HG03571 (cell line): ENCODE measurements at regions not wholly inside any gene's neighbourhood (a gene's known extent, or its start where the extent isn't known, plus 50 kb on each side); places are given as distances from the start of the nearest gene placed in this dataset.

Source experiments
- ATAC-seq: cut with Tn5 transposase; IDR thresholded peaks from one replicate; pipeline ENCODE4 v1.9.1; 2021; ENCODE audit not compliant: unreplicated experiment

GRCh38 chr3:190722181-190722905 is 140.2 kb downstream of the GMNC start:
- no peak for ATAC-seq

GRCh38 chr3:190721330-190721729 is 141.2 kb downstream of the GMNC start:
- peak; percentile 96 for ATAC-seq

GRCh38 chr3:190718671-190719070 is 143.8 kb downstream of the GMNC start:
- ATAC-seq, result no peak

- no peak for ATAC-seq
Observed at GRCh38 chr3:190718097-190718496, 144.4 kb downstream of the GMNC start.

- no peak for ATAC-seq
Observed at GRCh38 chr3:190716961-190717360, 145.5 kb downstream of the GMNC start.

- no peak for ATAC-seq
Observed at GRCh38 chr3:190716211-190716610, 146.3 kb downstream of the GMNC start.

- no peak for ATAC-seq
Observed at GRCh38 chr3:190710723-190711122, 151.8 kb downstream of the GMNC start.

- no peak for ATAC-seq
Observed at GRCh38 chr3:190709351-190709773, 153.1 kb downstream of the GMNC start.
